Osteoblast (primary cell): ENCODE measurements at regions not wholly inside any gene's neighbourhood (a gene's known extent, or its start where the extent isn't known, plus 50 kb on each side); places are given as distances from the start of the nearest gene placed in this dataset.
"Not testable (repeated sequence)": the region's sequence is repeated elsewhere in the genome, so short reads cannot be mapped to it uniquely, and the experiment has no call there.

Experiments
- DNase-seq: peaks from one replicate; pipeline ENCODE4 v3.0.0; 2011; ENCODE audit warnings: low spot score, mixed read lengths; ENCODE audit not compliant: insufficient read length; ENCODE audit errors: missing footprints
- H2AFZ ChIP-seq: 2 replicates; pipeline ENCODE4 v1.6.0; 2011; ENCODE audit warnings: mild to moderate bottlenecking, low read length
- H3K27ac ChIP-seq: 2 replicates; pipeline ENCODE4 v1.5.1; 2011; ENCODE audit warnings: mild to moderate bottlenecking, low read depth, low read length, moderate library complexity
- H3K27me3 ChIP-seq: 2 replicates; pipeline ENCODE4 v1.6.0; 2012; ENCODE audit warnings: mild to moderate bottlenecking, control low read depth, inconsistent platforms, low read length, moderate library complexity; ENCODE audit not compliant: insufficient read depth
- H3K36me3 ChIP-seq: 2 replicates; pipeline ENCODE4 v1.5.1; 2011; ENCODE audit warnings: mild to moderate bottlenecking, low read length, control low read depth, moderate library complexity; ENCODE audit not compliant: insufficient read depth
- H3K4me1 ChIP-seq: 2 replicates; pipeline ENCODE4 v1.5.1; 2011; ENCODE audit warnings: mild to moderate bottlenecking, low read length, control low read depth, moderate library complexity; ENCODE audit not compliant: insufficient read depth
- H3K4me2 ChIP-seq: 2 replicates; pipeline ENCODE4 v1.6.0; 2011; ENCODE audit warnings: mild to moderate bottlenecking, low read length; ENCODE audit not compliant: insufficient read depth
- H3K4me3 ChIP-seq: fragments of 200-600 bp; sonication (generic); 3 replicates; pipeline ENCODE4 v1.5.1; 2012; ENCODE audit warnings: mild to moderate bottlenecking, low read length, inconsistent platforms; ENCODE audit not compliant: insufficient read depth
- H3K79me2 ChIP-seq: 2 replicates; pipeline ENCODE4 v1.6.0; 2012; ENCODE audit warnings: mild to moderate bottlenecking, low read length, control low read depth, inconsistent platforms; ENCODE audit not compliant: insufficient read depth
- H3K9me3 ChIP-seq: 2 replicates; pipeline ENCODE4 v1.5.1; 2011; ENCODE audit warnings: low read depth, low read length, control low read depth
- H4K20me1 ChIP-seq: 2 replicates; pipeline ENCODE4 v1.6.0; 2012; ENCODE audit warnings: mild to moderate bottlenecking, low read length, control low read depth; ENCODE audit not compliant: insufficient read depth
- TF ChIP-seq, protein P1 (sequence below): IDR thresholded peaks from 2 replicates; pipeline ENCODE4 v1.5.1; 2011; ENCODE audit warnings: mild to moderate bottlenecking, low read depth, low read length, moderate library complexity; ENCODE audit errors: extremely low read depth

DNA sequence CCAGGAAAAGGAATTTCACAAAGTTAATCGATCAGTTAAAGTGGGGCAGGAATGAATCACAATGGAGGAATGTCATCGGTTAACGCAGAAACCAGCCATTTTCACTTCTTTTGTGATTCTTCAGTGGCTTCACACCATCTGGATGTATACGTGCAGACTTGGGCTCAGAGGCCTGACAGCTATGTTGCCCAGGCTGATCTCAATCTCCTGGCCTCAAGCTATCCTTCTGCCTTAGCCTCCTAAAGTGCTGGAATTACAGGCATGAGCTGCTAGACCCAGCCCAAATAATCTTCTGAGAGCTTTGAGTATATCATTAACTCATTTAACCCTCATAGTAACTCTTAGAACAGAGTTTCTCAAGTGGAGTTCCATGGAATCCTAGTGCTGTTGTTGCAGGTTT is 126.5 kb upstream of the VANGL1 start:
- TF ChIP-seq, protein P1, sequence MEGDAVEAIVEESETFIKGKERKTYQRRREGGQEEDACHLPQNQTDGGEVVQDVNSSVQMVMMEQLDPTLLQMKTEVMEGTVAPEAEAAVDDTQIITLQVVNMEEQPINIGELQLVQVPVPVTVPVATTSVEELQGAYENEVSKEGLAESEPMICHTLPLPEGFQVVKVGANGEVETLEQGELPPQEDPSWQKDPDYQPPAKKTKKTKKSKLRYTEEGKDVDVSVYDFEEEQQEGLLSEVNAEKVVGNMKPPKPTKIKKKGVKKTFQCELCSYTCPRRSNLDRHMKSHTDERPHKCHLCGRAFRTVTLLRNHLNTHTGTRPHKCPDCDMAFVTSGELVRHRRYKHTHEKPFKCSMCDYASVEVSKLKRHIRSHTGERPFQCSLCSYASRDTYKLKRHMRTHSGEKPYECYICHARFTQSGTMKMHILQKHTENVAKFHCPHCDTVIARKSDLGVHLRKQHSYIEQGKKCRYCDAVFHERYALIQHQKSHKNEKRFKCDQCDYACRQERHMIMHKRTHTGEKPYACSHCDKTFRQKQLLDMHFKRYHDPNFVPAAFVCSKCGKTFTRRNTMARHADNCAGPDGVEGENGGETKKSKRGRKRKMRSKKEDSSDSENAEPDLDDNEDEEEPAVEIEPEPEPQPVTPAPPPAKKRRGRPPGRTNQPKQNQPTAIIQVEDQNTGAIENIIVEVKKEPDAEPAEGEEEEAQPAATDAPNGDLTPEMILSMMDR: no peak
- H3K27ac ChIP-seq: no peak overlapping the region
- H3K36me3 ChIP-seq: no peaks in the 10 kb centered on the region
- no peaks in the 10 kb centered on the region for H3K4me1 ChIP-seq
- DNase-seq: no peak
- H3K27me3 ChIP-seq: no peaks in the 10 kb centered on the region
- H3K4me3 ChIP-seq: no peak overlapping the region
- H3K79me2 ChIP-seq: no peaks in the 10 kb centered on the region
- no peaks in the 10 kb centered on the region for H3K9me3 ChIP-seq
- H3K4me2 ChIP-seq: no peak overlapping the region
- no peak overlapping the region for H2AFZ ChIP-seq
- H4K20me1 ChIP-seq: no peaks in the 10 kb centered on the region

DNA sequence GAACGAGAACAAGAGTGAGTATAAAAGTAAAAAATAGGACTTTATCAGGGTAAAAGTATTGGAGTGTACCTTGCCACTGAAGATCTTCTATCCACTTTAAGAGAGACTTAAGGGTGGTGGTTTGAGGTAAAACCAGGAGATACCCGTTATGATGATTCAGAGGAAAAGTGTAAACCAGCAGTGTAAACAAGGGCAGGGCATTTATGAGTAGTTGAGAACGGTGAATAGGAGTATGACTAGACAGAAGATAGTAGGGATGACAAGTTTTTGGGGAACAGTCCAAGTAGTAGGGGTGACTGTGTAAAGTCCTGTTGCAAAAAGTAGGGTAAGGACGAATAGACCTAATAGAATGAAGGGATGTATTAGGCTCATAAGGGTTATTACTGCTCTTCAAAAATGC is 131.5 kb upstream of the VANGL1 start:
- not testable (repeated sequence) for H4K20me1 ChIP-seq, H3K4me1 ChIP-seq, H3K36me3 ChIP-seq, H2AFZ ChIP-seq, H3K4me3 ChIP-seq, H3K27ac ChIP-seq, H3K27me3 ChIP-seq, H3K9me3 ChIP-seq, H3K79me2 ChIP-seq, H3K4me2 ChIP-seq, DNase-seq

DNA sequence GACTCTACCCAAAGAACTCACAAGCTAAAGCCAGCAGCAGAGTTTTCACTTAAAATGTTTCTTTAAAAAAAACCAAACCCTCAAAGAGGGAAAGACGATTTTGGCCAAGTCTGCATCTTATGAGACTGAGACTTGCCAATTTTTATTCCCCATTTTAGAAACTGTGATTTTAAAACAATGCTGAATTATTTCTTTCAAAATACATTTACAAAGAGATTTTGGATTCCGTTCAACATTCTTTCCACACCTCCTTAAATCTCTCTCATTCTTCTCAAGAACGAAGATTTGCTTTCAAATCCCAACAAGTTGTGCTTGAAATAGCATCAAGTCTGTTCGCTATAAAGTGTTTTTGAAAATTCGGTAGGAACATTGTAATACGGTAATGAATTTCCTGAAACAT is 133.9 kb upstream of the VANGL1 start:
- H3K79me2 ChIP-seq: no peaks in the 10 kb centered on the region
- no peak for DNase-seq
- H3K4me1 ChIP-seq: peaks cover 9% of the 10 kb centered on the region
- H3K4me3 ChIP-seq: no peak overlapping the region
- H3K36me3 ChIP-seq: no peaks in the 10 kb centered on the region
- TF ChIP-seq, protein P1: no peak
- H3K27me3 ChIP-seq: no peaks in the 10 kb centered on the region
- H2AFZ ChIP-seq: no peak overlapping the region
- H3K4me2 ChIP-seq: no peak overlapping the region
- H3K27ac ChIP-seq: no peak overlapping the region
- no peaks in the 10 kb centered on the region for H4K20me1 ChIP-seq
- no peaks in the 10 kb centered on the region for H3K9me3 ChIP-seq

DNA sequence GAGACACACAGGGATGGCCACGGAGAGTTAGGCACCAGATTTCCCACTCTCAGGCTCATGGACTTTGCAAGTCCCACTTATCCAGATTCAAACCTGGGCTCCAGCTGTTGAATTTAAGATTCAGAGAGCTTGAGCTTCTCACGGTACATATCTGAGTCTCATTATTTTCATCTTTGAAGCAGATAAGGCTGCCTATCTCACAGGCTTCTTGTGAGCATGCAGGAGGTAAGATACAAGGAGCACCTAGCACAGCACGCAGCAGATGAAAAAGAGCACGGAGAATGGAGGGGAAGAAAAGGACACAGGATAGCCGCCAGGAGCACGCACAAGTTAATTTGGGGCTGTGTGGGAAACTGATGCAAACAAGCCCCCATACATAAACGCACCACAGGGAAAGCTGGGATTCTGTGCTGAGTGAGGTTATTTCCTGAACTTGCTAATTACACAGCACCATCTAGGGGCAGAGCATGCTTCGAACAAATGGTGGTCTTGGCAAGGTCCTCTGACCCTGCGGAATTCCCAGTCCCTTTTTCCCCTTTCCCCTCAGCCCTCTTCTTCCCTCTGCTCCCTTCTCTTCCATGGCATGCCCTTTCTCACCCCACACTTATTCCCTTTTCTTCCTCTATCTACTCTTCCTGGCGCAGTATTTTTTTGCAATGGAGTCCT is 134.7 kb upstream of the VANGL1 start:
- H3K79me2 ChIP-seq: no peaks in the 10 kb centered on the region
- H2AFZ ChIP-seq: peak overlapping the region; percentile 43
- DNase-seq: peak; percentile 34
- H3K4me2 ChIP-seq: peak overlapping the region; percentile 25
- no peaks in the 10 kb centered on the region for H4K20me1 ChIP-seq
- no peaks in the 10 kb centered on the region for H3K9me3 ChIP-seq
- TF ChIP-seq, protein P1: peak; percentile 69
- no peaks in the 10 kb centered on the region for H3K36me3 ChIP-seq
- H3K4me3 ChIP-seq: no peak overlapping the region
- peaks cover 9% of the 10 kb centered on the region for H3K4me1 ChIP-seq
- H3K27me3 ChIP-seq: no peaks in the 10 kb centered on the region
- no peak overlapping the region for H3K27ac ChIP-seq
